Erythroblast (primary cell): ENCODE measurements at regions not wholly inside any gene's neighbourhood (a gene's known extent, or its start where the extent isn't known, plus 50 kb on each side); places are given as distances from the start of the nearest gene placed in this dataset.

ENCODE experiments used
- DNase-seq, 2 experiments: peaks; one replicate each; lab custom pipeline; 2025; lab: John Stamatoyannopoulos, UW
- GATA1 ChIP-seq: IDR thresholded peaks from 2 replicates; pipeline ENCODE4 v1.6.1; 2011; ENCODE audit warnings: low read depth, mild to moderate bottlenecking, control low read depth, low read length, moderate library complexity
- POLR2A ChIP-seq: IDR thresholded peaks from 2 replicates; pipeline ENCODE4 v1.6.1; 2011; ENCODE audit warnings: mild to moderate bottlenecking, low read length

DNA sequence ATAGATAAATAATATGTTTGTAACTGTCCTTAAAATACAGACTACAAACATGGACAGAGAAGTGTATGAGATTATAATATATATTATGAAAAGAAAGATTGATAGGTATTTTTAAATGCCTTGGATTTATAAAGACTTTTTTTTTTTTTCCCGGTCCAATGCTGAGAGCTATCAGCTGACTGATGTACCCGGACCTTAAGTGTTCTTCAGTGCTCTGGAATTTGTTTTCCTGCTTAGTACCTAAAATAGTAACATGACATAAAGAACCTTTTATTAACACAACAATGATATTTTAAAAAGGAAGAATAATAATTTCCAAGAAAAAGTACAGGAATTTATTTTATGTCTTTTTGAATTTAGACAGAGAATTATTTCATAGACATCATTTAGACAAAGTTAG lies 795.5 kb upstream of the PCDH9 start:
- no peak for DNase-seq
- TF ChIP-seq GATA1 (no peak), POLR2A (no peak)

DNA sequence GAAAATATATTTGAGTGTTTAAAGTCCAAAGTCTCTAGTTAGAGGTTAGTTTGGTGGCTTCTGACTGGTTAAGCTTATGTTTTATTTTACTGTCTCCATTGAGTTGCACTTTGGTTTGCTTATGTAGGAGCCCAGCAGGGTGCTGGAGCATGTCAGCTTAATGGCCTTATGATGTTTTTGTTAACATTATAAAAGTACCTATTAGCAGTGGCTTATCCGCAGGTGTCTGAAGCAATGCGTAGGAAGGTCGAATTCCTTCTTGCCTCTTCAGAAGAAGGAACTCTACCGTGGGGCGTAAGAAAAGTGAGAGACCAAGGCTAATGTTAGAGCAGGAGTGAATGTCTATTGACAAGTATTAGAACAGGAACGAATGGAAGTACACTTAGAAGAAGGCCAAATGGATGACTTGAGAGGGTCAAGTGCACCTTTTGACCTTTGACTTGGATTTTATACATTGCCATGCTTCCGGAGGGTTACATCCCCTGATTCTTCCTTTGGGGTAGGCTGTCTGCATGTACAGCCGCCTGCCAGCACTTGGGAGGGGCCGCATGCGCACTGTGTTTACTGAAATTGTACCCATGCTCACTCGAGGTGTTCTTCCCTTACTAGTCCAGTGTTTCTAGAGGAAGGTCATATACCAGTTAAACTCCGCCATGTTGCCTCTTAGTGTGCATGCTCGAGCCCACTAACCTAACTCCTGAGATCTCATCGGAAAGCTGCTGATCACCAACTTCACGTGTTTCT lies 793.9 kb upstream of the PCDH9 start:
- DNase-seq, result no peak
- TF ChIP-seq GATA1 (no peak), POLR2A (no peak)

- DNase-seq, result no peak
- TF ChIP-seq GATA1 (no peak), POLR2A (no peak)
These were observed 789.8 kb upstream of the PCDH9 start for GRCh38 chr13:68019901-68020300.

- no peak for DNase-seq
- TF ChIP-seq POLR2A (no peak), GATA1 (no peak)
These were observed 779.4 kb upstream of the PCDH9 start for GRCh38 chr13:68009546-68009945.

GRCh38 chr13:68007576-68007975 lies 777.4 kb upstream of the PCDH9 start:
- no peak for TF ChIP-seq POLR2A
- no peak for TF ChIP-seq GATA1
- DNase-seq, result no peak

DNA sequence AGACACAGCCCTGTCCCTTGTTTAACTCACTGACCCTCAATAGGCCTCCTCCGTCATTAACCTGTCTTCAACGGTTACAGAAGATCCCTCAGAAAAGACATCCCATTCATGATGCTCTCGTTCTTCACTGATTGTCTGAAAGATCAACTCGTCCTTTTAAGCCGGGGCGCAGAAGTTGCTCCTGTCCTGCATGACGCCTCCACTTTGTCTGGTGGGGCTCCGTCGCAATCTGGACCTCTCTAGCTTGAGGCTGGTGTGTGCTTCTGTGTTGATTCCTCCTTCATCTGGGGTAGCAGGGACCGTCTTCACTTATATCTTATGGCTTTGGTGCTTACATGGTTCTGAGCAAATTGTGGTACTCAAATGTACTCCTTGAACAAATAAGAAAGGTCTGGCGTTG lies 766.0 kb upstream of the PCDH9 start:
- TF ChIP-seq GATA1 (no peak), POLR2A (no peak)
- DNase-seq, result no peak

GRCh38 chr13:67990868-67991267 lies 760.7 kb upstream of the PCDH9 start:
- TF ChIP-seq GATA1 (no peak), POLR2A (no peak)
- no peak for DNase-seq

DNA sequence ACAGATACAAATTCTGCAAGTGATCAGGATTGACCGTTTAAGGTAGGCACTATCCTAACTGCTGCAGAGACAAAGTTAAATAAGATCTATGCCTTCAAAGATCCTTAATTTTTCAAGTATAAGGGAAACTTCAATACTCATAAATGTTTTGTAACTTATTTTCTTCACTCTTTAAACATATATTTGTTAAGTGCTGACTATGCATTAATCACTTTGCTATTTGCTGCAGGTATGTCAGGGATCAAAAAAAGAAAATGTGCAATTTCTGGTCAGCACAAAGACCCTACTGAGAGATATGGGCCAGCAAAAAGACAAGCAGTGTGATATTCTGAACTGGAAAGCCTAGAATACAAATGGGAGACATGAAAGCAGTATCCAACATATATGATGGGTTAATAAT lies 756.1 kb upstream of the PCDH9 start:
- TF ChIP-seq POLR2A (no peak), GATA1 (no peak)
- DNase-seq, result no peak

GRCh38 chr13:67977066-67977465 lies 746.9 kb upstream of the PCDH9 start:
- no peak for DNase-seq
- TF ChIP-seq POLR2A (no peak), GATA1 (no peak)

- TF ChIP-seq GATA1, result no peak
- TF ChIP-seq POLR2A, result no peak
- DNase-seq, result no peak
These were observed 741.2 kb upstream of the PCDH9 start for GRCh38 chr13:67971291-67971690.

GRCh38 chr13:67967031-67967430 lies 736.9 kb upstream of the PCDH9 start:
- DNase-seq, result no peak
- TF ChIP-seq POLR2A (no peak), GATA1 (no peak)

DNA sequence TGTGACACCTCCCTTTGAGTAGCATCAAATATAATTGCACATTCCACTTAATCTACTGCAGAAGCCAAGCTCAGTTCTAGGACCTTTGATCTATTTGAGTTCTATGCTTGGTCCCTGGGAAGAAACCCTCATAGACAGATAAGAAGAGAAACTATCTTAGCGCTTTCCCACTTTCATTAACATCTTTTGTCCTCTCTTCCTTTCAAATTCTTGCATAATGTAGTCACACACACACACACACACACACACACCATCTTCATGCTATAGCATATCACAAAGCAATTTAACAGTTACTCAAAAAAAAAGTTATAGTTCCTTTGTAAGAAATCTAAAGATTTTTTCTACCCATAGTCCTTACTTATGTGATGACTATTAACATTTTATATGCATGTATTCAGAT lies 735.9 kb upstream of the PCDH9 start:
- TF ChIP-seq GATA1 (no peak), POLR2A (no peak)
- DNase-seq, result no peak

DNA sequence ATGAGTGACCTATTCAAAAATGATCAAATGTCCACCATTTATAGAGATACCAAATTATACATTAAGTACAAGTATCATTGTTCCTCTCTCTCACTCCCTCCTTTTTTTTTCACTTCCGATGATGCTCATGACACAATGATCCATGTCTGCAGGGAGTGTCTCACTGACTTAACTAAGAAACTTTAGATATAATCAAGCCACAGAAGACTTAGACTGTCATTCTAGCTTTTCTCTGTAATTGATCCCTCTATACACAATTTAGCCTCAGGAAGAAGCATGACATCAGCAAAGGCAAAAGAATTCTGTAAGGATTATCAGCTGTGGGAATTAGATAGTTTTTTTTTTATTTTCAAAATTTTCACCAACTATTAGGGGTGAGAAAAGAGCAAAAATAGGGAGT lies 734.9 kb upstream of the PCDH9 start:
- TF ChIP-seq POLR2A (no peak), GATA1 (no peak)

GRCh38 chr13:67964091-67964490 lies 734.0 kb upstream of the PCDH9 start:
- TF ChIP-seq GATA1 (no peak), POLR2A (no peak)
- DNase-seq, result no peak

More for the DNA sequence above, 734.9 kb upstream of the PCDH9 start:
- DNase-seq, result no peak

GRCh38 chr13:67961331-67961730 lies 731.2 kb upstream of the PCDH9 start:
- DNase-seq, result no peak
- TF ChIP-seq GATA1, result no peak
- no peak for TF ChIP-seq POLR2A

DNA sequence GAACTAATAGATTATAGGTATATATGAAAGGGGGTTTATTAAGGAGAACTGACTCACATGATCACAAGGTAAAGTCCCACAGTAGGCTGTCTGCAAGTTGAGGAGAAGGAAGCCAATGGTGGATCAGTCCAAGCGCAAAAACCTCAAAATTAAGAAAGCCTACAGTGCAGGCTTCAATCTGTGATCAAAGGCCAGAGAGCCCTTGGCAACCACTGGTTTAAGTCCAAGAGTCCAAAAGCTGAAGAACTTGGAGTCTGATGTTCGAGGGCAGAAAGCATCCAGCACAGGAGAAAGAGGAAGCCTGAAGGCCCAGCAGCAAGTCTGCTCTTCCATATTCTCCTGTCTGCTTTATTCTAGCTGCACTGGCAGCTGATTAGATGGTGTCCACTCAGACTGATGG lies 721.3 kb upstream of the PCDH9 start:
- no peak for DNase-seq

More for the DNA sequence above, 721.3 kb upstream of the PCDH9 start:
- no peak for TF ChIP-seq GATA1
- no peak for TF ChIP-seq POLR2A
